Lower lobe of right lung (tissue), 2 donors: ENCODE measurements at regions not wholly inside any gene's neighbourhood (a gene's known extent, or its start where the extent isn't known, plus 50 kb on each side); places are given as distances from the start of the nearest gene placed in this dataset.

ENCODE experiments used
- ATAC-seq, 2 donors: fragments of 200-7000 bp; cut with Tn5 transposase; one replicate each; pipeline ENCODE4 v1.9.1; 2020 to 2022; ENCODE audit warnings: mild to moderate bottlenecking in 2 of 2, moderate library complexity in 2 of 2
- DNase-seq: peaks from one replicate; pipeline ENCODE4 v3.0.0-alpha.2; 2020
- H3K27ac ChIP-seq: fragments of 200-600 bp; one replicate; pipeline ENCODE4 v1.8.0; 2022
- H3K27me3 ChIP-seq: fragments of 200-600 bp; one replicate; pipeline ENCODE4 v1.8.0; 2022; ENCODE audit warnings: low read depth
- H3K36me3 ChIP-seq: fragments of 200-600 bp; one replicate; pipeline ENCODE4 v1.8.0; 2022; ENCODE audit warnings: mild to moderate bottlenecking
- H3K4me1 ChIP-seq: fragments of 200-600 bp; one replicate; pipeline ENCODE4 v1.8.0; 2022
- H3K4me3 ChIP-seq: fragments of 200-600 bp; one replicate; pipeline ENCODE4 v1.8.0; 2022; ENCODE audit warnings: mild to moderate bottlenecking
- H3K9me3 ChIP-seq: fragments of 200-600 bp; one replicate; pipeline ENCODE4 v1.8.0; 2022
- CTCF ChIP-seq: fragments of 200-600 bp; IDR thresholded peaks from one replicate; pipeline ENCODE4 v1.8.0; 2022; ENCODE audit warnings: antibody characterized with exemption, mild to moderate bottlenecking
- intact Hi-C: fragments of 100-400 bp; cut with DNase I; formaldehyde crosslinking; loops from one replicate; pipeline ENCODE4 v1.11.0; 2022
- donor health status: DM: no; HTN: yes; CAD: no; lungs with severe emphysema.

GRCh38 chr1:229985613-229986010 lies 81.4 kb upstream of the GALNT2 start:
- intact Hi-C loops: no loop called here

GRCh38 chr1:229986737-229987337 lies 80.2 kb upstream of the GALNT2 start:
- intact Hi-C loops: no loop called here
- Histone ChIP-seq H3K4me3 (no peak overlapping the region), H3K36me3 (no peaks in the 10 kb centered on the region), H3K27ac (no peak overlapping the region), H3K4me1 (no peaks in the 10 kb centered on the region), H3K27me3 (no peaks in the 10 kb centered on the region), H3K9me3 (no peaks in the 10 kb centered on the region)
- no peak for TF ChIP-seq CTCF
- DNase-seq (no peak), ATAC-seq (no peak)

More at GRCh38 chr1:229985613-229986010, 81.4 kb upstream of the GALNT2 start:
- Histone ChIP-seq H3K27me3 (no peaks in the 10 kb centered on the region), H3K4me3 (no peak overlapping the region), H3K9me3 (no peaks in the 10 kb centered on the region), H3K27ac (no peak overlapping the region), H3K4me1 (no peaks in the 10 kb centered on the region), H3K36me3 (no peaks in the 10 kb centered on the region)
- ATAC-seq (no peak), DNase-seq (no peak)
- TF ChIP-seq CTCF: no peak

GRCh38 chr1:229987953-229988352 lies 79.1 kb upstream of the GALNT2 start:
- DNase-seq (no peak), ATAC-seq (no peak)
- Histone ChIP-seq H3K27me3 (no peaks in the 10 kb centered on the region), H3K9me3 (no peaks in the 10 kb centered on the region), H3K27ac (no peak overlapping the region), H3K36me3 (no peaks in the 10 kb centered on the region), H3K4me3 (no peak overlapping the region), H3K4me1 (no peaks in the 10 kb centered on the region)
- intact Hi-C loops: no loop called here
- no peak for TF ChIP-seq CTCF

GRCh38 chr1:229988534-229988933 lies 78.5 kb upstream of the GALNT2 start:
- Histone ChIP-seq H3K36me3 (no peaks in the 10 kb centered on the region), H3K4me3 (no peak overlapping the region), H3K4me1 (no peaks in the 10 kb centered on the region), H3K27ac (no peak overlapping the region), H3K27me3 (no peaks in the 10 kb centered on the region), H3K9me3 (no peaks in the 10 kb centered on the region)
- intact Hi-C loops: no loop called here
- ATAC-seq (no peak), DNase-seq (no peak)
- TF ChIP-seq CTCF: no peak

- no peaks in the 10 kb centered on the region for H3K9me3 ChIP-seq
- no peak for TF ChIP-seq CTCF
- H3K36me3 ChIP-seq: no peaks in the 10 kb centered on the region
- H3K4me1 ChIP-seq: no peaks in the 10 kb centered on the region
- ATAC-seq (no peak), DNase-seq (no peak)
- intact Hi-C loops: no loop called here
- H3K4me3 ChIP-seq: no peak overlapping the region
- no peak overlapping the region for H3K27ac ChIP-seq
- no peaks in the 10 kb centered on the region for H3K27me3 ChIP-seq
These were observed 77.3 kb upstream of the GALNT2 start for GRCh38 chr1:229989591-229990248.
